ENCODE measurements at regions not wholly inside any gene's neighbourhood (a gene's known extent, or its start where the extent isn't known, plus 50 kb on each side); places are given as distances from the start of the nearest gene placed in this dataset.

- Histone ChIP-seq H3K36me3 (ENCODE audit: control insufficient read depth, insufficient read depth, low read length) (no peaks in the 10 kb centered on the region), H3K4me3 (ENCODE audit: low read depth, low read length) (no peak overlapping the region), H3K27me3 (ENCODE audit: control insufficient read depth, insufficient read depth, low read length) (no peaks in the 10 kb centered on the region)
- TF ChIP-seq, protein P1, sequence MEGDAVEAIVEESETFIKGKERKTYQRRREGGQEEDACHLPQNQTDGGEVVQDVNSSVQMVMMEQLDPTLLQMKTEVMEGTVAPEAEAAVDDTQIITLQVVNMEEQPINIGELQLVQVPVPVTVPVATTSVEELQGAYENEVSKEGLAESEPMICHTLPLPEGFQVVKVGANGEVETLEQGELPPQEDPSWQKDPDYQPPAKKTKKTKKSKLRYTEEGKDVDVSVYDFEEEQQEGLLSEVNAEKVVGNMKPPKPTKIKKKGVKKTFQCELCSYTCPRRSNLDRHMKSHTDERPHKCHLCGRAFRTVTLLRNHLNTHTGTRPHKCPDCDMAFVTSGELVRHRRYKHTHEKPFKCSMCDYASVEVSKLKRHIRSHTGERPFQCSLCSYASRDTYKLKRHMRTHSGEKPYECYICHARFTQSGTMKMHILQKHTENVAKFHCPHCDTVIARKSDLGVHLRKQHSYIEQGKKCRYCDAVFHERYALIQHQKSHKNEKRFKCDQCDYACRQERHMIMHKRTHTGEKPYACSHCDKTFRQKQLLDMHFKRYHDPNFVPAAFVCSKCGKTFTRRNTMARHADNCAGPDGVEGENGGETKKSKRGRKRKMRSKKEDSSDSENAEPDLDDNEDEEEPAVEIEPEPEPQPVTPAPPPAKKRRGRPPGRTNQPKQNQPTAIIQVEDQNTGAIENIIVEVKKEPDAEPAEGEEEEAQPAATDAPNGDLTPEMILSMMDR (IDR thresholded peaks at IDR 0.05; ENCODE audit: insufficient read depth, low read depth, low read length): no peak
- ChIA-PET CTCF (no interaction called here), POLR2A (no interaction called here)
- no peak for DNase-seq (ENCODE audit: low read depth)
Observed at GRCh38 chr6:80437221-80437620, 330.8 kb downstream of the BCKDHB start.

GRCh38 chr6:80436663-80437062 lies 330.2 kb downstream of the BCKDHB start:
- no peak for DNase-seq (ENCODE audit: low read depth)
- Histone ChIP-seq H3K36me3 (ENCODE audit: control insufficient read depth, insufficient read depth, low read length) (no peaks in the 10 kb centered on the region), H3K4me3 (ENCODE audit: low read depth, low read length) (no peak overlapping the region), H3K27me3 (ENCODE audit: control insufficient read depth, insufficient read depth, low read length) (no peaks in the 10 kb centered on the region)
- POLR2A ChIA-PET: no interaction called here
- CTCF ChIA-PET: no interaction called here
- TF ChIP-seq, protein P1 (IDR thresholded peaks at IDR 0.05; ENCODE audit: insufficient read depth, low read depth, low read length): no peak

DNA sequence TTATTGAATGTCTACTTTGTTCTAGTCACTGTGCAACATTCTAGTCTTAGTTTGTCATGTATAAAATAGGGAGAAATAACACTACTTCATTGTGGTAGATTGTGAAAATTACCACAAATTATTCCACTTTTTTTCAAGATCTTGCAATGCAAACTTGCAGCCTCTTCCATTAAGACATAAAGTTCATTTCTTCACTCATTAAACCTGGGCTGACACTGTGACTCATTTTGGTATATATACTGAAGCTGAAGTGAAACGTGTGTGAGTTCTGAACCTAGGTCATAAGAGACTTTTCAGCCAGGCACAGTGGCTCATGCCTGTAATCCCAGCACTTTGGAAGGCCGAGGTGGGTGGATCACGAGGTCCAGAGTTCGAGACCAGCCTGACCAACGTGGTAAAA lies 329.0 kb downstream of the BCKDHB start:
- Histone ChIP-seq H3K36me3 (ENCODE audit: control insufficient read depth, insufficient read depth, low read length) (no peaks in the 10 kb centered on the region), H3K4me3 (ENCODE audit: low read depth, low read length) (no peak overlapping the region), H3K27me3 (ENCODE audit: control insufficient read depth, insufficient read depth, low read length) (no peaks in the 10 kb centered on the region)
- CTCF ChIA-PET: no interaction called here
- POLR2A ChIA-PET: no interaction called here
- TF ChIP-seq, protein P1 (IDR thresholded peaks at IDR 0.05; ENCODE audit: insufficient read depth, low read depth, low read length): no peak
- no peak for DNase-seq (ENCODE audit: low read depth)

DNA sequence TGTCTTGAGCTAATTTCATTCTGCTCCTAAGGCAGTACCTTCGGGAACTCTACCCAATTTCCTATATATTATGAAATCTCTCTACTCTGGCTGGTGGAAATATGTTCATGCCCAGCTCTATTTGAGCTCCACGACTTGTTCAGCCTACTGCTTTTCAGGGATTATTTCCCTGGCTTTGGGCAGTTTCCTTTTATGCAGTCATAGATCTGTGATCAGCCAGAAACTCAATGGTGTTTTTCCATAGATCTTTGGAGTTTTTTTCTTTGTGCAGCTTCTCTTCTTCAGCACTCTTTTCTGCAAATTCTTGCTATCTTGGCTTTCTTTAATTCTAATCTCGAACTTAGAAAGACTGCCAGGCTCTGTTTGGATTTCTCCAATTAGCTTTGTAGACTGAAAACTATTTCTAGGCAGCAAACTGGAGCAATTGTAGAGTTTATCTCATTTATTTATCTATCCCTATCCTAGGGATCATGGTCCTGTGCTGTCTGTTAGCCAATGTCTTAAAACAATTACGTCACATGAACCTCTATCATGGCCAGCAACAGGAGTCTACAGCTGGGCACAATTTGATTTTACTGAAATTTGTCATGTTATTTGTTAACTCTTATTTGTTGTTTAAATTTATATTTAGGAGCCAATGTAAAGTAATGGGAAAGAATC lies 328.4 kb downstream of the BCKDHB start:
- CTCF ChIA-PET: no interaction called here
- no peak for DNase-seq (ENCODE audit: low read depth)
- H3K36me3 ChIP-seq (ENCODE audit: control insufficient read depth, insufficient read depth, low read length): no peaks in the 10 kb centered on the region
- H3K4me3 ChIP-seq (ENCODE audit: low read depth, low read length): no peak overlapping the region
- POLR2A ChIA-PET: no interaction called here
- TF ChIP-seq, protein P1 (IDR thresholded peaks at IDR 0.05; ENCODE audit: insufficient read depth, low read depth, low read length): no peak
- no peaks in the 10 kb centered on the region for H3K27me3 ChIP-seq (ENCODE audit: control insufficient read depth, insufficient read depth, low read length)

DNA sequence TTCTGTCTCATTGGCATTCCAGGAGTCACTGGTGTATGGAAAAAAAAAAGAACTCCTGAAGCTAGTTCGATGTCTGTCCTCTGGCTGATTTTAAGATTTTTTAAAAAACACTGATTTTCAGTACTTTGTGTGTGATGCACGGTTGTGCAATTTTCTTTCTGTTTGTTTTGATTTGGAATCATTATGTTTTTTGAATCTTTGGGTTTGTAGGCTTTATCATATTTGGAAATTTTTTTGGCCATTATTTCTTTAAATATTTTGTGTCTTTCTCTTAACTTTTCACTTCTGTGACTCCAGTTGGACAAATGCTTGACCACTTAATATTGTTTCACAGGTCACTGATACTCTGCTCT lies 327.2 kb downstream of the BCKDHB start:
- Histone ChIP-seq H3K36me3 (ENCODE audit: control insufficient read depth, insufficient read depth, low read length) (no peaks in the 10 kb centered on the region), H3K4me3 (ENCODE audit: low read depth, low read length) (no peak overlapping the region), H3K27me3 (ENCODE audit: control insufficient read depth, insufficient read depth, low read length) (no peaks in the 10 kb centered on the region)
- ChIA-PET CTCF (no interaction called here), POLR2A (no interaction called here)
- no peak for DNase-seq (ENCODE audit: low read depth)
- TF ChIP-seq, protein P1 (IDR thresholded peaks at IDR 0.05; ENCODE audit: insufficient read depth, low read depth, low read length): no peak
